Activated CD8-positive, alpha-beta memory T cell treated with anti-CD3 and anti-CD28 coated beads, Interleukin-2, amount 50 U/mL, for 48 hours (primary cell): ENCODE measurements at regions not wholly inside any gene's neighbourhood (a gene's known extent, or its start where the extent isn't known, plus 50 kb on each side); places are given as distances from the start of the nearest gene placed in this dataset.

ENCODE experiments used
- DNase-seq: peaks from one replicate; pipeline ENCODE4 v3.0.0-alpha.2; 2020

GRCh38 chr6:22007469-22007868 is 289.4 kb downstream of the PRL start:
- DNase-seq: no peak

DNA sequence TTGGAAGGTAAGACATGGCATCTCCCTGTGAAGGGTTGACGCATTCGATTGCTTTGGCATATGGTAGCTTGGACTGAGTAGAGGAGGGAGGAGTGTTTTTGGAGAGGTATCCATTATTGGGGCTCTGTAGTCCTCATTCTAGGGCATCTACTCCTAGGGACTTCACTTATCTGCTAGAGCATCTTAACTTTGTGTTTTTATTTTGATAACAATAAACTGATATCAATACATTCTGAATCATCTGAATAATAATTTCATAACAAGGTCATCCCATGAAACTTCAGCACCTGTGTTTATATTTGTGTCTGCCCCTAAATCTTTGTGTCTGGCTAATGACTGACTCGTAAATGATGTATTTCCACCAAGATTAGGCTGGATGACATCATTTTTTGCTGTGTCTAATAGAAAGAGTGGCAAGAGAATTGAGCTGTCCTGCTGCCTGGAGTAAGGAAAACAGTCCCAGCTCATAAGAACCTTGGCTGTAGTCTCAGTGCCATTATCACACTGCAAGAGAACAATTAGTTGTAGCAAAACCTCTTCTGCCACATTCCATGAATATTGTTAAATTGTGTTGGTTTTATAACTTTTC is 288.5 kb downstream of the PRL start:
- DNase-seq: no peak

DNA sequence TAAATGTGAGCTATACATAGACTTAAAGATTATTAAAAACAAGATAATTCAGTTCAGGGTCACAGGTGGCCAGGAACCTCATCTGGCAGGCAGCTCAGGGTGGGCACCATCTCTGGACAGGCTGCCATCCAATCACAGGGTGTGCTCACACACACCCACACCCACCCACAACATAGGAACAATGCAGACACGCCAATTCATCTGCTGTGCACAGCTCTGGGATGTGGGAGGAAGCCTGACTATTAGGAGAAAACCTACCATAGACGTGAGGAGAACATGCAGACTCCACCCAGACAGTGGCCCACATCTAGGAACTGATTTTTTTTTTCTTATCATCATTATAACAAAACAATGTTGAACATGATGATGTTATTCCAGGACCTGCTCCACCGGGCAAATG is 286.7 kb downstream of the PRL start:
- DNase-seq: no peak

GRCh38 chr6:22015216-22015615 is 281.6 kb downstream of the PRL start:
- no peak for DNase-seq

DNA sequence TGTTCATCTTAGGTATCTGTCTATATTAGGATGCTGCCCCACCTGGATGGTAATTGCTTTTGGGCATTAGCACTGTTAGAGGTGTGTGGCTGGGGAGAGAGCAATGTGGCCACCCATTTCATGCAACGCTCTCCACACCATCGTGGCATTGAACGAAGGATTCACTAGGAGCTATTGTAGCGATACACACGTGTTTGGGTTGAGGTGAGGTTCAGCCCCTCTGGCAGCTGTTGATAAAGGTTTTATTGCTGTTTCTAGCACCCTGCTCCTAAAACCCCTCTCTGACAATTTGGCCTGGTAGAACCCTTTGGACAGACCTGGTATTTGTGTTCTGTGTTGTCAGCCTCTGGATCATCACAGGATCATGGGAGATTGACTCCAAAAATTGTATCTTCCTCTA is 280.9 kb downstream of the PRL start:
- DNase-seq: no peak

DNA sequence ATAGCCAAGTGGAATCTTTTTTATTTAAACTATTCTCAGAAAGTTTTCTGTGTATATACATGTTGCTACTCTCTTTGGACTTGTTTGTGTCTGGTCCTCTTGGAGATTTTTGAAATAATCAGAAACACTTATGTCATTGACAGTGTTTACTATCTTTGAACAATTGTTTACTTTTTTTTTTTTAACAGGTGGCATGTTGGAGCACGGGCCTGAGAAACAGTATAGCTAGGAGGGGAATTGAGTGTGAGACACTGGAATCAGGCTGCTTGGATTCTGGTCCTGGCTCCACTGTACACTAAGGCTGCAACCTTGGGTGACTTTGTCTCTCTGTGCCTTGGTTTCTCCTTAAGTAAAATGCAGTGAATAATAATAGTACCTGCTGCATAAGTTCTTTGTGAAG is 279.6 kb downstream of the PRL start:
- no peak for DNase-seq

DNA sequence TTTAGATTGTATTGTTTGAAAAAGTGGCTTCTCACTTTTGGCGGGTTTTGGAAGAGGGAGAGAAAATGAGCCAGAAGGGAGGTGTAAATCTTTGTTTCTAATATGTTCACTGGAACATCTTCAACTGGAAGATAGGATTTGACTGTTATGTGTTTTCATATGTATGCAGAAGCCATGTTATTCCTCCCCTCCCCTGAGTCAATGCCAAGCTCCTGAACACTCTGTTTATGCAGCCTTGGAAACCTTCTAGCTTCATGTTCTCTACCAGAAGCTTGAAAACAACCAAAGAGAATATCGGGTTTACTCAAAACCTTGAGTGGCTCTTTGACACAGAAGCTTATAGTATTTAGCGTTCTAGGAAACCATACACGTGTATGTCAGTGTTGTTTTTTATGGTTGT is 279.1 kb downstream of the PRL start:
- DNase-seq: no peak

- DNase-seq: no peak
Measured at GRCh38 chr6:22019857-22020256, 277.0 kb downstream of the PRL start.

- no peak for DNase-seq
Measured at GRCh38 chr6:22020299-22021003, 276.4 kb downstream of the PRL start.

- DNase-seq: no peak
Measured at GRCh38 chr6:22021966-22022365, 274.9 kb downstream of the PRL start.

- no peak for DNase-seq
Measured at GRCh38 chr6:22023937-22024336, 272.9 kb downstream of the PRL start.

GRCh38 chr6:22024973-22025467 is 271.8 kb downstream of the PRL start:
- DNase-seq: no peak

GRCh38 chr6:22025468-22026163 is 271.2 kb downstream of the PRL start:
- no peak for DNase-seq

DNA sequence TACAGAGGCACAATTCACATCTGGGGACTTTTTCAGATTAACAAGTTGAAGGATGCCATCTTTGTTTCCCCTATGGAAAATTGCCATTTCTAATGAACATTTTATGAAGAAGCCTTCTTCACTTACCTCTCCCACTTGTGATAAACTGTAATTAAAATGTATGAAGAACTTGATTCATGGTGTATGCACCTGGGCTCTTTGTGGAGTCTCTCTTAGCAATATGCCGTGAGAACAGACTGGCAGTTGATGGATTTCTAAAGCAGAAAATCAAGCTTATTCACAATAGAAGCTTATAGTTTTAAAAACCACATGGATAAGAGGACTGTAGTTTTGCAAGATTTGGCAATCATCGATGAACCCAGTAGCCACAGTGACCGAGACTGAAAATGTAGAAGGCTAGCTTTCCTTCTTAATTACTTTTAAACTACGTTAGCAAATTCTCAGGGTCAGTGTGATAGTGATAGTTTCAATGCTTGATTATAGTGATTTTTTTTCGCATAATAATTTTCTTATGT is 270.6 kb downstream of the PRL start:
- DNase-seq: no peak

DNA sequence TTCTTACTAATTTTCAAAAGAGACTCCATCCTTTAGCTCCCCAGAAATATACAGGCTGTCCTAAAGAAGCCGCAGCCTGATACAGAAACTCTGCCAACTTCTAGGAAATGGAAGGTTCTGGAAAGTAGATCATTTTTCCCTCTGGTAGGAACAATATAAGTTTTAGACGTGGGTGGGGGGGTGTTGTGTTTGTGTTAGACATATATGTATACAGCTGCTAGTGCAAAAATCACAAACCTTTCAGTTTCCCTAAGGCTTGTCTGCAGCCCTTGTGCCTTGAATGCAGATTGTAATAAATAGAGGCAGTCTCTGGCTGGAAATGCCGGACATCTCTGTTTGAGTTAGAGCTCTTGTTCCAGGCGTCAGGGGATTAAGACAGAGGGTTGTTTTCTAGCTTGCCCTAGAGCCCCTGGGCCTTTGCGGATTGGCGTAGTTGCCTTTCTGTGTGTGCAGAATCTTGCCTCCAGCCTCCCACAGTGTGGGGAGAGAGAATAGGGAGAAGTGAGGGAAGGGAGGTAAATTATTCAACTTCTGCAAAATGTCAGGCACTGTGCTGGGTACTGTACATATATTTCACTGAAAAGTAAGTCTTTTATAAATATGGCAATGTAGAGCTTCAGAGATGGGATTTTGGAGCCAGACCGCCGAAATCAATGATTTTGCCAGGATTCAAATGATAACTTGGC is 269.7 kb downstream of the PRL start:
- DNase-seq: no peak

GRCh38 chr6:22028403-22029090 is 268.3 kb downstream of the PRL start:
- no peak for DNase-seq

DNA sequence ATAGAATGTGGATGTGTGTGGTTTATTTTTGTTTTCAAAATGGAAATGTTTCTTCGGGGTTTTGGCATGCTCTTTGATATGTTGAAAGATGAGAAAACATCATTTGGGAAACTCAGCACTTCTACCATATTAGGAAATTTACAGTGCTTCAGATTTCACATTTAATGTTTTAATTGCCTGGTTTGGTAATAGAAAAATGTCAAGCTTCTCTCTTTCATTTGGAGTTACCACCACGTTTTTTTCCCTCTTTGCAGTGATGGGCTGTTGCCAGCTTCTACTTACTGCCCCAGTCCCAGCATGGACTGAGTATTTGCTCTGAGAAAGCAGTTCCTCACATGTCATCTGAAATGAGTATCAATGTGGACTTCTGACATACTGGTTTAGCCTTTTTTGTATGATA is 267.7 kb downstream of the PRL start:
- no peak for DNase-seq

GRCh38 chr6:22030730-22031619 is 265.9 kb downstream of the PRL start:
- no peak for DNase-seq

DNA sequence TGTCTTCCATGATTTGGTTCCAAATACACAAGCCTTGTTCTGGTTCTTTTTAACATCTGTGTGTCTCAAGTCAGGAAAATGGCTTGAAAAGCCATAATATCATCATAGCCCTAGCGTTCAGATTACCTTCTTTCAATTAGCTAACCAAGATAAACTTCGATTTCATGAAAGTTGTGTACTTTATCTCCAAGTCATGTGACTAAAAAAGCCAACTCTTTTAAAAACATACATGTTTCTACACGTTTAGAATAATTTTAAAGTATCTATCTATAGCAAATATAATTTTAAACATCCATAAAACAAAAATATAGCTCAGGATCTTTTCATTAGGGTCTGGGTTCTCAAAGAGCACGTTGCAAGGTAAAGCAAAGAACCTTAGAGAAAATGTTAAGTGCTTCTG is 261.1 kb downstream of the PRL start:
- DNase-seq: no peak

GRCh38 chr6:22036275-22036674 is 260.6 kb downstream of the PRL start:
- DNase-seq: no peak

- no peak for DNase-seq
Measured at GRCh38 chr6:22036699-22037098, 260.1 kb downstream of the PRL start.
